ENCODE measurements at regions not wholly inside any gene's neighbourhood (a gene's known extent, or its start where the extent isn't known, plus 50 kb on each side); places are given as distances from the start of the nearest gene placed in this dataset.

DNA sequence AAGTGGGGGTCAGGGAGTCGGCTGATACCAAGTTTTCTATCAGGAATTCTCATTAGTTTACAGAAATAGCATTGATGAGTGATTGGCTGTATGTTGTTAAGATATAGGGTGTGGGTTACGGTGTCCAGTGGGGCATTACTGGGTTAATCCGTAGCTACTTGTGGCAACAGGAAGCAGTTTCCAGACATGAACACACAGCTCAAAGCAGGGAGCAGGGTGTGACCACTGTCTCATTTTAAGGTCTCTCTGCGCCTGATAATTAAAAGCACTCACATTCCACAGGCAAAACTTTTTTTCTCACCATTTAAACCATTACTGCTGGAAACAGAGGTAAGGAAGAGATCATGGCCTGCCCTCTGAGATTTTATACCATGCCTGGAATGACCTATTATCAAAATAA is 114.9 kb downstream of the SIK1 start:
- Histone ChIP-seq H3K4me1 (no peaks in the 10 kb centered on the region), H3K9me3 (no peaks in the 10 kb centered on the region), H3K36me3 (no peaks in the 10 kb centered on the region), H3K27ac (no peak overlapping the region), H3K27me3 (peaks cover 0 to 10% (median 7%) of the 10 kb centered on the region in 3 donors), H3K4me3 (no peak overlapping the region)
- TF ChIP-seq, protein P1, sequence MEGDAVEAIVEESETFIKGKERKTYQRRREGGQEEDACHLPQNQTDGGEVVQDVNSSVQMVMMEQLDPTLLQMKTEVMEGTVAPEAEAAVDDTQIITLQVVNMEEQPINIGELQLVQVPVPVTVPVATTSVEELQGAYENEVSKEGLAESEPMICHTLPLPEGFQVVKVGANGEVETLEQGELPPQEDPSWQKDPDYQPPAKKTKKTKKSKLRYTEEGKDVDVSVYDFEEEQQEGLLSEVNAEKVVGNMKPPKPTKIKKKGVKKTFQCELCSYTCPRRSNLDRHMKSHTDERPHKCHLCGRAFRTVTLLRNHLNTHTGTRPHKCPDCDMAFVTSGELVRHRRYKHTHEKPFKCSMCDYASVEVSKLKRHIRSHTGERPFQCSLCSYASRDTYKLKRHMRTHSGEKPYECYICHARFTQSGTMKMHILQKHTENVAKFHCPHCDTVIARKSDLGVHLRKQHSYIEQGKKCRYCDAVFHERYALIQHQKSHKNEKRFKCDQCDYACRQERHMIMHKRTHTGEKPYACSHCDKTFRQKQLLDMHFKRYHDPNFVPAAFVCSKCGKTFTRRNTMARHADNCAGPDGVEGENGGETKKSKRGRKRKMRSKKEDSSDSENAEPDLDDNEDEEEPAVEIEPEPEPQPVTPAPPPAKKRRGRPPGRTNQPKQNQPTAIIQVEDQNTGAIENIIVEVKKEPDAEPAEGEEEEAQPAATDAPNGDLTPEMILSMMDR (IDR thresholded peaks at IDR 0.05 in 4 of 5, conservative IDR thresholded peaks at IDR 0.05 in 1 of 5): no peak
- no peak for TF ChIP-seq POLR2A (IDR thresholded peaks at IDR 0.05)
- ATAC-seq (no peak), DNase-seq (no peak)
- in situ Hi-C loops (cut with MboI; ENCODE audit: low sequenced_read_pairs in 4 of 4): no loop called here
- intact Hi-C loops (cut with DNase I; ENCODE audit: low total_unique reads): no loop called here

DNA sequence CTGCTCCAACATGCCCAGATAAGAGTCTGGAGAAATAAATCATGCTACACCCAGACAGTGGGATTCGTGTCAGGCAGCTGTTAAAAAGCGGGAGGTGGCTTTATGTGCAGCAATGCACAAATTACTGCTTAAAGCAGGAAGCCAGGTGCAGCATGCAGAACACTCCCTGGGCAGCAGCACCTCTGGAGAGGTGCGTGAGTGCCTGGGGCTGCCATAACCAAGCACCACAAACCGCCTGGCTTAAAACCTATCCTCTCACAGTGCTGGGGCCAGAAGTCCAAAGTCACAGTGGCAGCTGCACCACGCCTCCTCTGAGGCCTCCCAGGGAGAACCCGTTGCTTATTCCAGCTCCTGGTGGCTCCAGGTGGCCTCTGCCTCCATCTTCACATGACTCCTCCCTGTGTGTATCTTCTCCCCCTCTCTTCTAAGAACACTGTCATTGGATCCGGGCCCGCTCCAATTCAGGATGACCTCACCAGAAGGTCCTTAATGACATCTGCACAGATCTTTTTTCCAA is 115.6 kb downstream of the SIK1 start:
- no peaks in the 10 kb centered on the region for H3K9me3 ChIP-seq
- DNase-seq: no peak
- H3K4me1 ChIP-seq: no peaks in the 10 kb centered on the region
- no peak overlapping the region for H3K27ac ChIP-seq
- H3K4me3 ChIP-seq: no peak overlapping the region
- TF ChIP-seq, protein P1 (IDR thresholded peaks at IDR 0.05 in 4 of 5, conservative IDR thresholded peaks at IDR 0.05 in 1 of 5): no peak
- TF ChIP-seq POLR2A (IDR thresholded peaks at IDR 0.05): no peak
- peaks cover 0 to 6% (median 4%) of the 10 kb centered on the region in 3 donors for H3K27me3 ChIP-seq
- no peaks in the 10 kb centered on the region for H3K36me3 ChIP-seq
- no peak for ATAC-seq
- in situ Hi-C loops (cut with MboI; ENCODE audit: low sequenced_read_pairs in 4 of 4) (no loop called here), intact Hi-C loops (cut with DNase I; ENCODE audit: low total_unique reads) (no loop called here)

DNA sequence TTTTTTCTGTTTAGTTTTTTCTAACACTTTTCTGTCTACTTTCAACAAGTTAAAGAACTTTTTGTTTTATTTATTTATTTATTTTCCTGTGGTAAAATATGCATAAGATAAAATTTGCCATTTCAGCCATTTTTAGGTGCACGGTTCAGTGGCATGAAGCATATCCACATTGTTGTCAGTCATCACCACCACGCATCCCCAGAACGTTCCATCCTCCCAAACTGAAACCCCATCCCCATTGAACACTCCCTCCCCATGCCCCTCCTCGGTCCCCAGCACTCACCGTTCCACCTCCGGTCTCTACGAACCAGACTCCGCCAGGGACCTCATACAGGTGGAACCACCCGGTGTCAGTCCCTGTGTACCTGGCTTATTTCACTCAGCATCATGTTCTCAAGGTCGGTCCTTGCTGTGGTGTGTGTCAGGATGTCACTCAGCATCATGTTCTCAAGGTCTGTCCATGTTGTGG is 118.1 kb downstream of the SIK1 start:
- TF ChIP-seq, protein P1 (IDR thresholded peaks at IDR 0.05 in 4 of 5, conservative IDR thresholded peaks at IDR 0.05 in 1 of 5): no peak
- TF ChIP-seq POLR2A (IDR thresholded peaks at IDR 0.05): no peak
- H3K27ac ChIP-seq: no peak overlapping the region
- no peaks in the 10 kb centered on the region for H3K27me3 ChIP-seq
- in situ Hi-C loops (cut with MboI; ENCODE audit: low sequenced_read_pairs in 4 of 4) (no loop called here), intact Hi-C loops (cut with DNase I; ENCODE audit: low total_unique reads) (no loop called here)
- DNase-seq (no peak), ATAC-seq (no peak)
- H3K4me1 ChIP-seq: no peaks in the 10 kb centered on the region
- H3K36me3 ChIP-seq: no peaks in the 10 kb centered on the region
- H3K4me3 ChIP-seq: no peak overlapping the region
- no peaks in the 10 kb centered on the region for H3K9me3 ChIP-seq

DNA sequence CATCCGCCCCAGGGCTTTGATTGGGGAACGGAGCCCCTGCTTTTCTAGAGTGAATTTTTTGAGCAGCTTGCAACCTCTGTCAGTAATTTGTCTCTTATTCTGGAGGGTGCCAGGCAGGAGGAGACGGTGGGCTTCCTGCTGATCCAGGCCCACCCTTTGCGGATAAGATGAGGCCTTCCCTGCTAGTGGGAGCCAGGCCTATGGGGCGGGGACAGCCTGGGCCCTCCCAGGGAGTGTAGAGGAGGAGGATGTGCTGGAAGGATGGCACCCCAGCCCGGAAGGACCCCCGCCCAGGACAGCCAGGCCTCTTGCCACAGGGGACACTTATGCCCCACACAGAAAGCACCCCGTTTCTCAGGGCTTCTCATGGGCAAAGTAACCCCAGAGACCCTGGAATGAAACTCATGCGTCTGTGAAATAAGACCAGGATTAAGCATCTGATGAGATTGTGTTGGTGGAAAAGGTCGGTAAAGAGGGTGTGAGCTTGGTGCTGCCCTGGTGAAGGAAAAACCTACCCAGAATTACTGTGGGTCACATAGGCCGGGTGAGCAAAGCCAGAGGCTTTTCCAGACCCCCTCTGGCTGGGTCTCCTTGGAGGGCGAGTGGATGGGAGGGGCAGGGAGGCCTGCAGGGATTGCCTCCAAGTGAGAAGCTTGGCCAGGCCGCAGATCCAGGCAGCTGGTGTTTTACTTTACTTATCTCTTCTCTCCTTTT is 118.7 kb downstream of the SIK1 start:
- intact Hi-C loops (cut with DNase I; ENCODE audit: low total_unique reads): no loop called here
- in situ Hi-C loops (cut with MboI; ENCODE audit: low sequenced_read_pairs in 4 of 4): no loop called here
- Histone ChIP-seq H3K36me3 (no peaks in the 10 kb centered on the region), H3K4me3 (no peak overlapping the region), H3K9me3 (no peaks in the 10 kb centered on the region), H3K27ac (peak overlapping the region in 1 of 4 donors; percentile 78), H3K27me3 (no peaks in the 10 kb centered on the region), H3K4me1 (no peaks in the 10 kb centered on the region)
- no peak for ATAC-seq
- DNase-seq: no peak
- TF ChIP-seq, protein P1 (IDR thresholded peaks at IDR 0.05 in 4 of 5, conservative IDR thresholded peaks at IDR 0.05 in 1 of 5): no peak
- no peak for TF ChIP-seq POLR2A (IDR thresholded peaks at IDR 0.05)

All from gastrocnemius medialis (tissue), 4 donors.